A549 (cell line): ENCODE measurements at regions not wholly inside any gene's neighbourhood (a gene's known extent, or its start where the extent isn't known, plus 50 kb on each side); places are given as distances from the start of the nearest gene placed in this dataset.

ENCODE experiments used
- CBX8 ChIP-seq: fragments of 200-600 bp; sonication (generic); IDR thresholded peaks from 2 replicates; pipeline ENCODE4 v1.6.1; 2016
- FOSB ChIP-seq: fragments of 250-450 bp; sonication (Bioruptor Pico); IDR thresholded peaks from 2 replicates; pipeline ENCODE4 v1.5.0; 2020; ENCODE audit warnings: mild to moderate bottlenecking, moderate library complexity
- POLR2A ChIP-seq: IDR thresholded peaks from 2 replicates; pipeline ENCODE4 v1.6.1; 2012; ENCODE audit warnings: mild to moderate bottlenecking, low read length
- SREBF2 ChIP-seq: fragments of 450-650 bp; IDR thresholded peaks from 2 replicates; pipeline ENCODE4 v1.6.1; 2014; ENCODE audit warnings: mild to moderate bottlenecking, moderate library complexity
- TF ChIP-seq, protein P1 (sequence below): fragments of >200 bp; sonication (Bioruptor Twin); formaldehyde crosslinking; IDR thresholded peaks from 3 replicates; pipeline ENCODE4 v1.5.1; 2016
- TF ChIP-seq, protein P2 (sequence below): fragments of 450-650 bp; IDR thresholded peaks from 2 replicates; pipeline ENCODE4 v1.6.1; 2014; ENCODE audit warnings: antibody characterized with exemption
- TF ChIP-seq, protein P3 (sequence below): IDR thresholded peaks from 2 replicates; pipeline ENCODE4 v1.6.1; 2012

DNA sequence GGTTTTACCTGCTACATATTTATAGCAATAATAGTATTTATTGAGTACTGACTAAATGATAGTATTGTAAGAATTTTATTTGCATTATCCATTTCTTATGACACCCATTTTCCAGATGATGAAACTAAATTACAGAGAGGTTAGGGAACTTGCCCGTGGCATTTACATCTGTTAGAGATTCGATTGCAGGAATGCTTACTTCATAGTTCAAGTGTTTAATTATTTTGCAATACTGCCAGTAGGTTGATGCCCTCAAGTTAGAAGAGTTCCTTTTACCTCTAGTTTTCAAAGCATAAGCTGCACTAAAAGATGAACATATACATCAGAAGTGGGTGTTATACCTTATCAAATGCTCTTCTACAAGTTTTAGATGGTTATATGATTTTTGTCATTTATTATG lies 362.8 kb upstream of the RGMA start:
- TF ChIP-seq SREBF2 (no peak), POLR2A (no peak), FOSB (CRISPR knock-in tag) (no peak), CBX8 (no peak)
- TF ChIP-seq, protein P1, sequence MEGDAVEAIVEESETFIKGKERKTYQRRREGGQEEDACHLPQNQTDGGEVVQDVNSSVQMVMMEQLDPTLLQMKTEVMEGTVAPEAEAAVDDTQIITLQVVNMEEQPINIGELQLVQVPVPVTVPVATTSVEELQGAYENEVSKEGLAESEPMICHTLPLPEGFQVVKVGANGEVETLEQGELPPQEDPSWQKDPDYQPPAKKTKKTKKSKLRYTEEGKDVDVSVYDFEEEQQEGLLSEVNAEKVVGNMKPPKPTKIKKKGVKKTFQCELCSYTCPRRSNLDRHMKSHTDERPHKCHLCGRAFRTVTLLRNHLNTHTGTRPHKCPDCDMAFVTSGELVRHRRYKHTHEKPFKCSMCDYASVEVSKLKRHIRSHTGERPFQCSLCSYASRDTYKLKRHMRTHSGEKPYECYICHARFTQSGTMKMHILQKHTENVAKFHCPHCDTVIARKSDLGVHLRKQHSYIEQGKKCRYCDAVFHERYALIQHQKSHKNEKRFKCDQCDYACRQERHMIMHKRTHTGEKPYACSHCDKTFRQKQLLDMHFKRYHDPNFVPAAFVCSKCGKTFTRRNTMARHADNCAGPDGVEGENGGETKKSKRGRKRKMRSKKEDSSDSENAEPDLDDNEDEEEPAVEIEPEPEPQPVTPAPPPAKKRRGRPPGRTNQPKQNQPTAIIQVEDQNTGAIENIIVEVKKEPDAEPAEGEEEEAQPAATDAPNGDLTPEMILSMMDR = no peak
- TF ChIP-seq, protein P2, sequence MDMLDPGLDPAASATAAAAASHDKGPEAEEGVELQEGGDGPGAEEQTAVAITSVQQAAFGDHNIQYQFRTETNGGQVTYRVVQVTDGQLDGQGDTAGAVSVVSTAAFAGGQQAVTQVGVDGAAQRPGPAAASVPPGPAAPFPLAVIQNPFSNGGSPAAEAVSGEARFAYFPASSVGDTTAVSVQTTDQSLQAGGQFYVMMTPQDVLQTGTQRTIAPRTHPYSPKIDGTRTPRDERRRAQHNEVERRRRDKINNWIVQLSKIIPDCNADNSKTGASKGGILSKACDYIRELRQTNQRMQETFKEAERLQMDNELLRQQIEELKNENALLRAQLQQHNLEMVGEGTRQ = no peak
- TF ChIP-seq, protein P3, sequence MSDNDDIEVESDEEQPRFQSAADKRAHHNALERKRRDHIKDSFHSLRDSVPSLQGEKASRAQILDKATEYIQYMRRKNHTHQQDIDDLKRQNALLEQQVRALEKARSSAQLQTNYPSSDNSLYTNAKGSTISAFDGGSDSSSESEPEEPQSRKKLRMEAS = no peak
